ENCODE measurements at regions not wholly inside any gene's neighbourhood (a gene's known extent, or its start where the extent isn't known, plus 50 kb on each side); places are given as distances from the start of the nearest gene placed in this dataset.
"Not testable (repeated sequence)": the region's sequence is repeated elsewhere in the genome, so short reads cannot be mapped to it uniquely, and the experiment has no call there.

DNA sequence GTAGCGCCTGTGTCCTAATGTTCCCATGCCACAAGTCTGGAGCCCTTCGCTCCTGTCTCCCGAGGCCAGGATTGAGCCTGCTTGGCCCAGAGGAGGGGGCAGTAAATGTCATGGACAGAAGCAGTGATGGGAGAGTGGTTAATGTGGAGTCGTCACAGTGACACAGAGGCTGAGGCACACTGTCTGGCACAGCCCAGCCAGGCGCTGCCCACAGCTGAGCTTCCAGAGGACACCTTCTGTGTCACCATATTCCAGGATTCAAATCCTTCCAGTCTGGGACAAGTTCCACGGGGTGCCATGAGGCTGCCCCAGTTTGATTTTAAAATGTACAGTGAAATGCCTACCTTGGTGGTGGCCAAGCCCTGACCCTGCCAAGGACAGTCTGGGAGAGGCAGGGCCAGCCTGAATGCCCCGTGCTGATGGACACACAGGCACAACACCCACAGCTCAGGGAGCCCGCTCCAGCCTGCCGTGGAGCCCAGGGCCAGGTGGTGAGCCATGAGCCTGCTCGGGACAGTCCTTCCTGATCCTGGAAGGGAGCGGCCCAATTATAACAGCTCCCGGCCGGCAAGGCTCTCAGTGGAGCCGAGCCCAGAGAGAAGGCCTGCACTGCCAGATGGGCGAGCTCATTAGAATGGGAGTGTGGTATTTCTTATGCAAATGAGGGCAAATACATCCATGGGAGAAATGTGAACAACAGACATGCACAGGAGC is 99.1 kb upstream of the RUFY1 start:
- Histone ChIP-seq H3K9me3 (peaks cover 0 to 24% (median 3%) of the 10 kb centered on the region in 8 donors), H3K27ac (no peak overlapping the region), H3K4me1 (no peaks in the 10 kb centered on the region), H3K27me3 (replicated peaks in 1 of 7) (no peaks in the 10 kb centered on the region), H3K4me3 (no peak overlapping the region), H3K36me3 (no peaks in the 10 kb centered on the region)
- 66 to 89% (median 85%) methylated on average over 9 to 15 of the region's 15 CpGs for WGBS, 5 donors
- DNase-seq: no peak
- TF ChIP-seq POLR2A (IDR thresholded peaks at IDR 0.05): no peak
- intact Hi-C loops (cut with DNase I; ENCODE audit: low total_unique reads): no loop called here

GRCh38 chr5:179449950-179450349 is 100.4 kb upstream of the RUFY1 start:
- H3K27me3 ChIP-seq (replicated peaks in 1 of 7); DNase-seq; H3K36me3 ChIP-seq; H3K4me3 ChIP-seq; H3K27ac ChIP-seq; H3K4me1 ChIP-seq; intact Hi-C loops (cut with DNase I; ENCODE audit: low total_unique reads): not testable (repeated sequence)
- 51 to 88% (median 87%) methylated on average over 3 to 4 of the region's 4 CpGs for WGBS, 5 donors
- H3K9me3 ChIP-seq: peaks cover 0 to 14% (median 0%) of the 10 kb centered on the region in 8 donors

GRCh38 chr5:179448282-179448681 is 102.1 kb upstream of the RUFY1 start:
- DNase-seq; intact Hi-C loops (cut with DNase I; ENCODE audit: low total_unique reads); H3K4me1 ChIP-seq; H3K27me3 ChIP-seq (replicated peaks in 1 of 7); H3K27ac ChIP-seq; H3K36me3 ChIP-seq; H3K4me3 ChIP-seq: not testable (repeated sequence)
- H3K9me3 ChIP-seq: peaks cover 0 to 14% (median 0%) of the 10 kb centered on the region in 8 donors
- no CpG with 5 or more reads among the region's 11 CpGs for WGBS, 5 donors

DNA sequence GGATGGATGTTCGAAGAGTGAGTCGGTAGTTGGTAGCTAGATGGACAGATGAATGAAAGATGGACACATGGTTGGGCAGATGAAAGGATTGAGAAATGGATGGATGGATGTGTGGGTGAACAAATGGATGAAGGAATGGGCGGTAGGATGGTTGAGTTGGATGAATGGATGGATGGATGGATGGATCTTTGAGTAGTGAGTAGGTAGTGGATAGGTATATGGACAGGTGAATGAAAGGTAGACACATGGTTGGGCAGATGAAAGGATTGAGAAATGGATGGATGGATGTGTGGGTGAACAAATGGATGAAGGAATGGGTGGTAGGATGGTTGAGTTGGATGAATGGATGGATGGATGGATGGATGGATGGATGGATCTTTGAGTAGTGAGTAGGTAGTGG is 97.0 kb upstream of the ADAMTS2 start:
- H3K27ac ChIP-seq; H3K36me3 ChIP-seq; H3K4me3 ChIP-seq; DNase-seq; H3K9me3 ChIP-seq; intact Hi-C loops (cut with DNase I; ENCODE audit: low total_unique reads); H3K4me1 ChIP-seq: not testable (repeated sequence)
- H3K27me3 ChIP-seq (replicated peaks in 1 of 7): peaks cover 0 to 23% (median 0%) of the 10 kb centered on the region in 7 donors
- whole genome bisulfite sequencing, 5 donors: 90 to 99% (median 96%) methylated on average over 3 of the region's 3 CpGs

DNA sequence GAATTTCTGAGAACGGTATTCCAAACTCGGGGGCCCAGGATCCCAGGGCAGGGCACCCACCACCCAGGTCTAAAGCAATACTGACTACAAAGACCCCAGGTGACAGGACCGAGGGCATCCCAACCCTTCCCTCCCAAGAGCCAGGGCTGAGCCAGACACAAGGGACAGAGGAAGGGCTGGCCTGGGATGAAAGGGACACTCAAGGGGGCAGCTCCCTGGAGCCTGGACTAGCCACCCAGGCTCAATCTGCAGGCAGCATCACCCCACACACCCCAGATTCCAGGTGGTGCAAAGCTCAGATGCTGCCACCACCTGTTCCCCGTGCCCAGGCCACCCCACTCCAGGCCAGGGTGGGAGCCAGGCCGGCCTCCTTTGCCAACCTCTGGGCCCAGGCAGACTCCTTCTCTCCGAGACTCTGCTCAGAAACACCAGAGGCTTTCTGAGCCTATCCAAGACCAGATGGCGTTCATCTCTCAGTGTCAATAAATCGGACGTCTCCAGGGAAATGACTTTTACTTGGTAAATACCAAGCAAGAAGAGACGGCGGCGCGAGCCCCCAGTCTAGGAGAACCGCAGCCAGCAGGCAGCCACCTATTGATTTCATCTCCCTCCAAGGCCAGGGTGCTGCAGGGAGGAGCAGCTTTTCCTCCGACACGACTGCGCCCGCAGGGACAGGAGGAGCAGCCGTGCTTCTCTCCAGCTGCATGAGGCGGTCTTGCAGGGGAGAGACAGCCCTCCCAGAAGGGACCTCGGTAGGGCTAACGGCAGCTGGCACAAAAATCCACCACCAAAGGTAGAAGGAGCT is 94.1 kb upstream of the ADAMTS2 start:
- TF ChIP-seq, protein P1, sequence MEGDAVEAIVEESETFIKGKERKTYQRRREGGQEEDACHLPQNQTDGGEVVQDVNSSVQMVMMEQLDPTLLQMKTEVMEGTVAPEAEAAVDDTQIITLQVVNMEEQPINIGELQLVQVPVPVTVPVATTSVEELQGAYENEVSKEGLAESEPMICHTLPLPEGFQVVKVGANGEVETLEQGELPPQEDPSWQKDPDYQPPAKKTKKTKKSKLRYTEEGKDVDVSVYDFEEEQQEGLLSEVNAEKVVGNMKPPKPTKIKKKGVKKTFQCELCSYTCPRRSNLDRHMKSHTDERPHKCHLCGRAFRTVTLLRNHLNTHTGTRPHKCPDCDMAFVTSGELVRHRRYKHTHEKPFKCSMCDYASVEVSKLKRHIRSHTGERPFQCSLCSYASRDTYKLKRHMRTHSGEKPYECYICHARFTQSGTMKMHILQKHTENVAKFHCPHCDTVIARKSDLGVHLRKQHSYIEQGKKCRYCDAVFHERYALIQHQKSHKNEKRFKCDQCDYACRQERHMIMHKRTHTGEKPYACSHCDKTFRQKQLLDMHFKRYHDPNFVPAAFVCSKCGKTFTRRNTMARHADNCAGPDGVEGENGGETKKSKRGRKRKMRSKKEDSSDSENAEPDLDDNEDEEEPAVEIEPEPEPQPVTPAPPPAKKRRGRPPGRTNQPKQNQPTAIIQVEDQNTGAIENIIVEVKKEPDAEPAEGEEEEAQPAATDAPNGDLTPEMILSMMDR (IDR thresholded peaks at IDR 0.05 in 8 of 11, conservative IDR thresholded peaks at IDR 0.05 in 3 of 11): no peak
- no peak for TF ChIP-seq POLR2A (IDR thresholded peaks at IDR 0.05)
- TF ChIP-seq POLR2AphosphoS5 (IDR thresholded peaks at IDR 0.05): no peak
- Histone ChIP-seq H3K27me3 (replicated peaks in 1 of 7) (peaks cover 0 to 26% (median 0%) of the 10 kb centered on the region in 7 donors), H3K27ac (peak overlapping the region in 1 of 8 donors; percentile 71), H3K4me1 (peaks cover 0 to 13% (median 4%) of the 10 kb centered on the region in 6 donors), H3K9me3 (no peaks in the 10 kb centered on the region), H3K36me3 (no peaks in the 10 kb centered on the region), H3K4me3 (no peak overlapping the region)
- intact Hi-C loops (cut with DNase I; ENCODE audit: low total_unique reads): no loop called here
- 87 to 92% (median 91%) methylated on average over 19 to 22 of the region's 22 CpGs for WGBS, 5 donors
- DNase-seq: no peak

GRCh38 chr5:179438461-179438860 is 93.2 kb upstream of the ADAMTS2 start:
- Histone ChIP-seq H3K27me3 (replicated peaks in 1 of 7) (peaks cover 0 to 26% (median 0%) of the 10 kb centered on the region in 7 donors), H3K36me3 (no peaks in the 10 kb centered on the region), H3K27ac (peak overlapping the region in 6 of 8 donors; percentile 26 to 75 (median 69)), H3K9me3 (peaks cover 0 to 1% (median under 1%) of the 10 kb centered on the region in 8 donors), H3K4me3 (no peak overlapping the region), H3K4me1 (peaks cover 0 to 13% (median 4%) of the 10 kb centered on the region in 6 donors)
- TF ChIP-seq POLR2AphosphoS5 (IDR thresholded peaks at IDR 0.05): no peak
- intact Hi-C loops (cut with DNase I; ENCODE audit: low total_unique reads): no loop called here
- DNase-seq: no peak
- 73 to 91% (median 85%) methylated on average over 6 to 11 of the region's 11 CpGs for WGBS, 5 donors

Data from spleen (tissue), 11 donors.